ENCODE measurements at regions not wholly inside any gene's neighbourhood (a gene's known extent, or its start where the extent isn't known, plus 50 kb on each side); places are given as distances from the start of the nearest gene placed in this dataset.
A peak's percentile ranks its signal among the peaks of the same experiment; 100 is the strongest.

DNA sequence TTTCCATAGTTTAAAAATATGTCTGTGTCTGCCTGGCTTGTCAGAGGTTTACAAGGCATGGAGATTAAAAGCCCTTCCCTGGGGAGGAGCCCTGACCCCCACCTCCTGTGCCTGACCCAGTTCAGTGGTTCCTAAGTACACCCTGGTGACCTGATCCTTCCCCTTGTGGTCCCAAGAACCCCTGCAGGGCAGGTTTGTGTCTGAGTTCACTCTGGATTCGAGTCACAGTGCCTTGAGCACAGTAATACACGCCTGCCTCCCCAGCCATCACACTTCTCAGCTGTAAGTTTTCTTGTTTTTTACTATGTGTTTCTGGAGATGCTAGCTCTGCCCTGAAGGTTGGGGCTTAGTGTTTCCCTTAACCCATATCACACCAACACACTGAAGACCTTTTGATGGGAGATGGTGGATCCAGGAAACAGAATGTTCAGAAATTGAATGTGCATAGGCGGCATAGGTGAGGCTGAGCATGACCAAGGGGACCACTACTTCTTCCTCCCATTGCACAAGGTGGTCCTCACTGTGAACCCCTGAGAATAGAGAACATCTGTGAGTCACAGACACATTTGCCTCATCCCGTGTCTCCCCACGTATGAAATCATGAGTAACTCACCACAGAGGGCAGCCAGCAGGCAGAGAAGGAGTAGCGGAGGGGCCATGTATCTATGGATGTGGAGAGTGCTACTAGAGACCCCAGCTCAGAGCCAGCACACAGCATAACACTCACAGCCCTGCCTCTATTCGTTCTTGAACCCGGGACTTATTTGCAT is 962.9 kb downstream of the TMEM121 start:
- Mint-ChIP-seq H3K4me1 (ENCODE audit: low read depth) (peaks cover 6% of the 10 kb centered on the region), H3K27me3 (no peaks in the 10 kb centered on the region), H3K4me3 (no peak overlapping the region), H3K27ac (no peak overlapping the region), H3K9me3 (no peaks in the 10 kb centered on the region), H3K36me3 (ENCODE audit: low read depth) (no peaks in the 10 kb centered on the region)
- ChIA-PET POLR2A (interaction anchor here (1.2 to 2.4 kb wide), 2 partner anchors 18 to 22 kb away, joined by 3 to 8 read pairs; no protein-coding TSS in a partner anchor), CTCF (interaction anchor here (1.0 to 1.4 kb wide), 3 partner anchors 18 to 71 kb away, joined by 3 to 4 read pairs (median 3); no protein-coding TSS in a partner anchor)
- H3K4me1 ChIP-seq (ENCODE audit: insufficient read depth, low read length): no peaks in the 10 kb centered on the region
- DNase-seq (no peak), ATAC-seq (ENCODE audit: poor library complexity) (no peak)
- no peak overlapping the region for H3K4me3 ChIP-seq (ENCODE audit: low read length)
- no peak for TF ChIP-seq CTCF (IDR thresholded peaks at IDR 0.05)
- no peak overlapping the region for H3K27ac ChIP-seq (ENCODE audit: low read depth in 1 of 2, low read length in 2 of 2)
- no peaks in the 10 kb centered on the region for H3K27me3 ChIP-seq (ENCODE audit: control insufficient read depth in 1 of 2, insufficient read depth in 2 of 2, low read length in 2 of 2)
- no peaks in the 10 kb centered on the region for H3K9me3 ChIP-seq (ENCODE audit: control insufficient read depth in 1 of 2, insufficient read depth in 1 of 2, low read length in 2 of 2)
- no peaks in the 10 kb centered on the region for H3K36me3 ChIP-seq (ENCODE audit: insufficient read depth, low read length)
- intact Hi-C loops (cut with DNase I, micrococcal nuclease): no loop called here

- H3K4me3 Mint-ChIP-seq: no peak overlapping the region
- no peak for DNase-seq
- TF ChIP-seq CTCF (IDR thresholded peaks at IDR 0.05): no peak
- no peak for ATAC-seq (ENCODE audit: poor library complexity)
- H3K9me3 Mint-ChIP-seq: no peaks in the 10 kb centered on the region
- H3K36me3 ChIP-seq (ENCODE audit: insufficient read depth, low read length): no peaks in the 10 kb centered on the region
- no peaks in the 10 kb centered on the region for H3K27me3 ChIP-seq (ENCODE audit: control insufficient read depth in 1 of 2, insufficient read depth in 2 of 2, low read length in 2 of 2)
- no peak overlapping the region for H3K27ac Mint-ChIP-seq
- no peaks in the 10 kb centered on the region for H3K9me3 ChIP-seq (ENCODE audit: control insufficient read depth in 1 of 2, insufficient read depth in 1 of 2, low read length in 2 of 2)
- ChIA-PET CTCF (interaction anchor here (1.4 kb wide), 1 partner anchor 73 kb away, joined by 3 read pairs; no protein-coding TSS in a partner anchor), POLR2A (interaction anchor here (0.6 to 2.4 kb wide), 3 partner anchors 10 to 20 kb away, joined by 3 to 8 read pairs (median 3); no protein-coding TSS in a partner anchor)
- no peak overlapping the region for H3K27ac ChIP-seq (ENCODE audit: low read depth in 1 of 2, low read length in 2 of 2)
- intact Hi-C loops (cut with DNase I, micrococcal nuclease): no loop called here
- peaks cover 9% of the 10 kb centered on the region for H3K4me1 Mint-ChIP-seq (ENCODE audit: low read depth)
- no peaks in the 10 kb centered on the region for H3K36me3 Mint-ChIP-seq (ENCODE audit: low read depth)
- no peak overlapping the region for H3K4me3 ChIP-seq (ENCODE audit: low read length)
- no peaks in the 10 kb centered on the region for H3K4me1 ChIP-seq (ENCODE audit: insufficient read depth, low read length)
- H3K27me3 Mint-ChIP-seq: no peaks in the 10 kb centered on the region
These were observed 964.1 kb downstream of the TMEM121 start for GRCh38 chr14:106490442-106490841.

DNA sequence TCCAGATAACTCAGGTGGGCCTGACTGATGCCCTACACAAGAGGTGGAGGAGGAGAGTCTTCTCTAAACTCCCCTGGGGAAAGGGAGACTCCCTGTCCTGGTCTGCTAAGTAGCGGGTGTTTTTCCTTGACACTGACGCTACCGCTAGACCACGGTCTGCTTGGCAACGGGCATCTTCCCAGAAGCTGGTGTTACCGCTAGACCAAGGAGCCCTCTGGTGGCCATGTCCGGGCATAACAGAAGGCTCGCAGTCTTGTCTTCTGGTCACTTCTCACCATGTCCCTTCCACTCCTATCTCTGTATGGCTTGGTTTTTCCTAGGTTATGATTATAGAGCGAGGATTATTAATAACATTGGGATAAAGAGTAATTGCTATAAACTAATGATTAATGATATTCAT is 965.5 kb downstream of the TMEM121 start:
- H3K4me1 ChIP-seq (ENCODE audit: insufficient read depth, low read length): no peaks in the 10 kb centered on the region
- H3K27ac Mint-ChIP-seq: no peak overlapping the region

More for the DNA sequence above, 965.5 kb downstream of the TMEM121 start:
- Histone ChIP-seq H3K4me3 (ENCODE audit: low read length) (no peak overlapping the region), H3K36me3 (ENCODE audit: insufficient read depth, low read length) (no peaks in the 10 kb centered on the region), H3K27ac (ENCODE audit: low read depth in 1 of 2, low read length in 2 of 2) (no peak overlapping the region), H3K9me3 (ENCODE audit: control insufficient read depth in 1 of 2, insufficient read depth in 1 of 2, low read length in 2 of 2) (peaks cover 0 to 5% of the 10 kb centered on the region in 2 experiments), H3K27me3 (ENCODE audit: control insufficient read depth in 1 of 2, insufficient read depth in 2 of 2, low read length in 2 of 2) (no peaks in the 10 kb centered on the region)
- DNase-seq (peak in 1 of 14 experiments; percentile 34), ATAC-seq (ENCODE audit: poor library complexity) (no peak)
- Mint-ChIP-seq H3K4me1 (ENCODE audit: low read depth) (peaks cover 9% of the 10 kb centered on the region), H3K27me3 (no peaks in the 10 kb centered on the region), H3K4me3 (no peak overlapping the region), H3K9me3 (no peaks in the 10 kb centered on the region), H3K36me3 (ENCODE audit: low read depth) (no peaks in the 10 kb centered on the region)
- ChIA-PET POLR2A (interaction anchor here (1.2 kb wide), 1 partner anchor 15 kb away, joined by 3 read pairs; no protein-coding TSS in a partner anchor), CTCF (interaction anchor here (1.0 to 1.7 kb wide), 2 partner anchors 11 to 27 kb away, joined by 3 read pairs; no protein-coding TSS in a partner anchor)
- intact Hi-C loops (cut with DNase I, micrococcal nuclease): no loop called here
- TF ChIP-seq CTCF (IDR thresholded peaks at IDR 0.05): peak; percentile 30

Measured in CD4-positive, alpha-beta T cell (primary cell).